Psoas muscle (tissue), 7 donors: ENCODE measurements at regions not wholly inside any gene's neighbourhood (a gene's known extent, or its start where the extent isn't known, plus 50 kb on each side); places are given as distances from the start of the nearest gene placed in this dataset.
A peak's percentile ranks its signal among the peaks of the same experiment; 100 is the strongest.

ENCODE experiments used
- ATAC-seq, 4 donors: fragments of 200-7000 bp; cut with Tn5 transposase; one replicate each; pipeline ENCODE4 v1.9.1; 2020; ENCODE audit warnings: moderate library complexity in 3 of 4, mild to moderate bottlenecking in 2 of 4
- DNase-seq, 2 donors: peaks; one replicate each; pipeline ENCODE4 v3.0.0-alpha.2; 2020
- H3K27ac ChIP-seq: fragments of 200-600 bp; one replicate; pipeline ENCODE4 v1.8.0; 2022
- H3K27me3 ChIP-seq, 3 donors: fragments of 200-600 bp in 1 of 3; one replicate each; pipeline versions ENCODE4 v1.6.1 to v1.8.0; 2013 to 2022; ENCODE audit warnings: low read length in 2 of 3, mild to moderate bottlenecking in 2 of 3, moderate library complexity in 1 of 3; ENCODE audit not compliant: insufficient read depth in 3 of 3
- H3K36me3 ChIP-seq, 2 donors: fragments of 200-600 bp in 1 of 2; one replicate each; pipeline versions ENCODE4 v1.6.1 to v1.8.0; 2013 to 2022; ENCODE audit warnings: low read depth in 1 of 2, mild to moderate bottlenecking in 1 of 2, moderate library complexity in 1 of 2; ENCODE audit not compliant: insufficient read depth in 1 of 2
- H3K4me1 ChIP-seq: fragments of 200-600 bp; one replicate; pipeline ENCODE4 v1.8.0; 2022
- H3K4me3 ChIP-seq: fragments of 200-600 bp; one replicate; pipeline ENCODE4 v1.8.0; 2022; ENCODE audit warnings: mild to moderate bottlenecking
- H3K9me3 ChIP-seq: fragments of 200-600 bp; one replicate; pipeline ENCODE4 v1.8.0; 2022
- whole genome bisulfite sequencing, 3 donors: extraction: QIAGEN DNeasy Blood & Tissue Kit; methylation state at CpG; one replicate each; pipeline versions ENCODE4 v1.1.6 to v1.1.7; 2013; 5-methylcytosine and 5-hydroxymethylcytosine counted together
- intact Hi-C, 2 donors: fragments of 100-400 bp; cut with DNase I; formaldehyde crosslinking; loops; one replicate each; pipeline versions ENCODE4 v1.11.0 to v1.14.2; 2022
- TF ChIP-seq, protein P1 (sequence below): fragments of 200-600 bp; IDR thresholded peaks from one replicate; pipeline ENCODE4 v1.8.0; 2022; ENCODE audit warnings: antibody characterized with exemption
- donor health status: healthy with polysubstance abuse.
- donor health status: DM: no; HTN: no; CAD: no; lungs with moderate emphysema.
- donor health status: Bipolar disorder and iron deficiency.
- donor health status: healthy.
- donor health status: DM: yes; HTN: yes; CAD: no.
- donor health status: DM: no; HTN: no; CAD: no.
- donor health status: DM: yes; HTN: yes; CAD: no.

DNA sequence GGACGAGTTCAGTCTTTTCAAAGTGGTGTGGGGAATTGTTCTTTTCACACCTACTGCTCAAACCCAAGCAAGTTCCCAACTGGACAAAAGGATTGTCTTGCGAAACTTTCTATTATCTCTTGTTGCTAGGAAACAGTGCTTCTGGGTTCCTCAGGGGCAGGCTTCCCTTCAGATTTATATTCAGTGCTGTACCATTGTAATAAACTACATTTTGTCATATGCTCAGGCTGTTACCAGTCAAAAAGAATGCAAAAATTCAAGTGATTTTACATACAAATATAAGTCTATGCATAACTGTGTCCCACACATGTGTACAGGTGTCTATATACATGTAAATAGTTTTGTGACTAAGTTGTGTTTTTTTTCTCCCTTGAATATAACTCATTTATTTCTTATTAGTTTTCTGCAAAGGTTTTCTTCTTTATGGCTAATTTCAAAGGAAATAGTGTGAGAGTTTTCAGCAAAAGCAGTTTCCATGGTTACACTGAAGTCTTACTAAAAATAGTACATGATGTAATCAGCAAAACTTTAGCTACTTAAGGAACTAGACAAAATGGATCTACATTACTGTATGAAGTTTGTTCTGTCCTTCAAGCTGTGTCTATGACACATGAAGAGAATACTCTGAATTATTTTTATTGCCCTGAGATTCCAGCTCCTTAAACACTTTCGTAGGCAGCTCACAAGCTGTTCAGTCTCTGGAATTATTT, 430.2 kb upstream of the TMPO start:
- Histone ChIP-seq H3K27ac (no peak overlapping the region), H3K9me3 (no peaks in the 10 kb centered on the region), H3K4me3 (no peak overlapping the region), H3K27me3 (no peaks in the 10 kb centered on the region), H3K36me3 (no peaks in the 10 kb centered on the region), H3K4me1 (no peaks in the 10 kb centered on the region)
- 17 to 33% (median 27%) methylated on average over 3 of the region's 3 CpGs for WGBS, 3 donors
- intact Hi-C loops, result no loop called here
- no peak for DNase-seq
- TF ChIP-seq, protein P1, sequence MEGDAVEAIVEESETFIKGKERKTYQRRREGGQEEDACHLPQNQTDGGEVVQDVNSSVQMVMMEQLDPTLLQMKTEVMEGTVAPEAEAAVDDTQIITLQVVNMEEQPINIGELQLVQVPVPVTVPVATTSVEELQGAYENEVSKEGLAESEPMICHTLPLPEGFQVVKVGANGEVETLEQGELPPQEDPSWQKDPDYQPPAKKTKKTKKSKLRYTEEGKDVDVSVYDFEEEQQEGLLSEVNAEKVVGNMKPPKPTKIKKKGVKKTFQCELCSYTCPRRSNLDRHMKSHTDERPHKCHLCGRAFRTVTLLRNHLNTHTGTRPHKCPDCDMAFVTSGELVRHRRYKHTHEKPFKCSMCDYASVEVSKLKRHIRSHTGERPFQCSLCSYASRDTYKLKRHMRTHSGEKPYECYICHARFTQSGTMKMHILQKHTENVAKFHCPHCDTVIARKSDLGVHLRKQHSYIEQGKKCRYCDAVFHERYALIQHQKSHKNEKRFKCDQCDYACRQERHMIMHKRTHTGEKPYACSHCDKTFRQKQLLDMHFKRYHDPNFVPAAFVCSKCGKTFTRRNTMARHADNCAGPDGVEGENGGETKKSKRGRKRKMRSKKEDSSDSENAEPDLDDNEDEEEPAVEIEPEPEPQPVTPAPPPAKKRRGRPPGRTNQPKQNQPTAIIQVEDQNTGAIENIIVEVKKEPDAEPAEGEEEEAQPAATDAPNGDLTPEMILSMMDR, result no peak
- ATAC-seq, result no peak

DNA sequence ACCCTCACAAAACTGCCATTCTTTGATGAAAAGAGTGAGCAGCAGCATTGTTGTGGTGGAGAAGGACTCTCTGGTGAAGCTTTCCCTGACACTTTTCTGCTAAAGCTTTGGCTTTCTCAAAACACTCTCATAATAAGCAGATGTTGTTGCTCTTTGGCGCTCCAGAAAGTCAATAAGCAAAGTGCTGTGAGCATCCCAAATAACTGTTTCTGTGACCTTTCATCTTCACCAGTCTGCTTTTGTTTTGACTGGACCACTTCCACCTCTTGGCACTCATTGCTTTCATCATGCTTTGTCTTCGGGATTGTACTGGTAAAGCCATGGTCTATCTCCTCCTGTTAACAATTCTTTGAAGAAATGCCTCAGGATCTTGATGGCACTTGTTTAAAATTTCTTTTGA, 424.7 kb upstream of the TMPO start:
- intact Hi-C loops, result no loop called here
- no peaks in the 10 kb centered on the region for H3K27me3 ChIP-seq
- no peak overlapping the region for H3K27ac ChIP-seq
- ATAC-seq (no peak), DNase-seq (no peak)
- WGBS, 3 donors, result 54 to 83% (median 77%) methylated on average over 2 of the region's 2 CpGs
- TF ChIP-seq, protein P1, result no peak
- no peaks in the 10 kb centered on the region for H3K9me3 ChIP-seq
- H3K4me3 ChIP-seq, result no peak overlapping the region
- H3K36me3 ChIP-seq, result no peaks in the 10 kb centered on the region
- H3K4me1 ChIP-seq, result no peaks in the 10 kb centered on the region

DNA sequence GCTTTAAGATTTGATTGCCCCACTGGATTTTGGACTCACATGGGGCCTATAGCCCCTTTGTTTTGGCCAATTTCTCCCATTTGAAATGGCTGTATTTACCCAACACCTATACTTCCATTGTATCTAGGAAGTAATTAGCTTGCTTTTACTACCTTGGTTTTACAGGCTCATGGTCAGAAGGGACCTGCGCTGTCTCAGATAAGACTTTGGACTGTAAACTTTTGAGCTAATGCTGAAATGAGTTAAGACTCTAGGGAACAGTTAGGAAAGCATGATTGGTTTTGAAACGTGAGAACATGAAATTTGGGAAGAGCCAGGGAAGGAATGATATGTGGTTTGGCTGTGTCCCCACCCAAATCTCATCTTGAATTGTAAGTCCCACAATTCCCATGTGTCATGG, 419.0 kb upstream of the TMPO start:
- Histone ChIP-seq H3K27ac (no peak overlapping the region), H3K9me3 (no peaks in the 10 kb centered on the region), H3K36me3 (no peaks in the 10 kb centered on the region), H3K4me3 (no peak overlapping the region), H3K27me3 (no peaks in the 10 kb centered on the region), H3K4me1 (no peaks in the 10 kb centered on the region)
- intact Hi-C loops, result no loop called here
- TF ChIP-seq, protein P1, result no peak
- WGBS, 3 donors, result 80 to 83% (median 82%) methylated on average over 2 of the region's 2 CpGs
- no peak for DNase-seq
- no peak for ATAC-seq

DNA sequence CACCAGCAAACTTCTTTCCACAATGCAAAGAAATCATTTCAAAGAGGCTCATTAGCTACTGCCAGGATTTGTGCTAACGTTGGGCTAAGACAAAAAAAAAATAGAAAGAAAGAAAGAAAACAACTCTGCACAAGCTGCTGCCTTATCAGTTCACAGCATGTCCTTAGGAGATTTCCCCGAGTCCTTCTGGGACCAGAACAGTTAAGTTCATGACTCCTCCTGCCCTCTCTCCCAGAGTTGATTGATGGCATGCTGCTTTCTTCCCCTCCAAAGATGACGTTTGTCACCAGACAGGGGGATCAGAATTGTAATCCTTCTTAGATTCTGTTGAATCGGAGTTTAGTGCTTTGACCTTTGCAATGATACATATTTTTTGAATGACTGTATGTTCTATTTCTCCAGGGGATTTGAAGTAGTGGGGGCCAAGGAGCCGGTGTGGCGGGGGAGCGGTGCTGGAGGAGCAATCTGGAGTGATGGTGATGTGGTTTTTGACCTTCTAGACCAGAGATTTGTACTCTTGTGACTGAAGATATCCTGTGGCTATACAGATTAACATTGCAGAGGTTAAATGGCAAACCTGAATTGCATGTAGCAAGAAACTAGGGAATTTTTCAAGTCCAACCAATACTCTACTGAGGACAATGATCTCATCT, 409.2 kb upstream of the TMPO start:
- Histone ChIP-seq H3K27me3 (no peaks in the 10 kb centered on the region), H3K4me3 (no peak overlapping the region), H3K4me1 (no peaks in the 10 kb centered on the region), H3K9me3 (no peaks in the 10 kb centered on the region), H3K27ac (no peak overlapping the region), H3K36me3 (no peaks in the 10 kb centered on the region)
- DNase-seq, result peak in 1 of 2 donors; percentile 9
- 28 to 32% (median 32%) methylated on average over 7 of the region's 7 CpGs for WGBS, 3 donors
- TF ChIP-seq, protein P1, result no peak
- no peak for ATAC-seq
- intact Hi-C loops, result no loop called here
